ENCODE measurements at regions not wholly inside any gene's neighbourhood (a gene's known extent, or its start where the extent isn't known, plus 50 kb on each side); places are given as distances from the start of the nearest gene placed in this dataset.

- TF ChIP-seq, protein P1, sequence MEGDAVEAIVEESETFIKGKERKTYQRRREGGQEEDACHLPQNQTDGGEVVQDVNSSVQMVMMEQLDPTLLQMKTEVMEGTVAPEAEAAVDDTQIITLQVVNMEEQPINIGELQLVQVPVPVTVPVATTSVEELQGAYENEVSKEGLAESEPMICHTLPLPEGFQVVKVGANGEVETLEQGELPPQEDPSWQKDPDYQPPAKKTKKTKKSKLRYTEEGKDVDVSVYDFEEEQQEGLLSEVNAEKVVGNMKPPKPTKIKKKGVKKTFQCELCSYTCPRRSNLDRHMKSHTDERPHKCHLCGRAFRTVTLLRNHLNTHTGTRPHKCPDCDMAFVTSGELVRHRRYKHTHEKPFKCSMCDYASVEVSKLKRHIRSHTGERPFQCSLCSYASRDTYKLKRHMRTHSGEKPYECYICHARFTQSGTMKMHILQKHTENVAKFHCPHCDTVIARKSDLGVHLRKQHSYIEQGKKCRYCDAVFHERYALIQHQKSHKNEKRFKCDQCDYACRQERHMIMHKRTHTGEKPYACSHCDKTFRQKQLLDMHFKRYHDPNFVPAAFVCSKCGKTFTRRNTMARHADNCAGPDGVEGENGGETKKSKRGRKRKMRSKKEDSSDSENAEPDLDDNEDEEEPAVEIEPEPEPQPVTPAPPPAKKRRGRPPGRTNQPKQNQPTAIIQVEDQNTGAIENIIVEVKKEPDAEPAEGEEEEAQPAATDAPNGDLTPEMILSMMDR (IDR thresholded peaks at IDR 0.05) = no peak
- TF ChIP-seq EZH2 (IDR thresholded peaks at IDR 0.05; ENCODE audit: borderline replicate concordance, insufficient read depth, low read depth, low read length, poor library complexity, severe bottlenecking) = no peak
Measured at GRCh38 chr5:120803282-120803681, 339.2 kb downstream of the PRR16 start.

All from B cell (primary cell).